Subcutaneous abdominal adipose tissue (tissue), 5 donors: ENCODE measurements at regions not wholly inside any gene's neighbourhood (a gene's known extent, or its start where the extent isn't known, plus 50 kb on each side); places are given as distances from the start of the nearest gene placed in this dataset.

ENCODE experiments used
- H3K27ac ChIP-seq: one replicate; pipeline ENCODE4 v1.7.0; 2013; ENCODE audit warnings: low read depth, mild to moderate bottlenecking, inconsistent platforms, low read length, moderate library complexity
- H3K27me3 ChIP-seq, 5 donors: one replicate each; pipeline ENCODE4 v1.7.0; 2013; ENCODE audit warnings: low read length in 5 of 5, inconsistent platforms in 1 of 5; ENCODE audit not compliant: control insufficient read depth in 5 of 5, insufficient read depth in 4 of 5
- H3K36me3 ChIP-seq, 5 donors: one replicate each; pipeline ENCODE4 v1.7.0; 2013; ENCODE audit warnings: low read length in 5 of 5; ENCODE audit not compliant: control insufficient read depth in 5 of 5, insufficient read depth in 5 of 5
- H3K4me1 ChIP-seq, 5 donors: one replicate each; pipeline ENCODE4 v1.7.0; 2013; ENCODE audit warnings: low read length in 5 of 5, mild to moderate bottlenecking in 3 of 5, moderate library complexity in 1 of 5; ENCODE audit not compliant: control insufficient read depth in 5 of 5, insufficient read depth in 5 of 5
- H3K4me3 ChIP-seq, 5 donors: one replicate each; pipeline ENCODE4 v1.7.0; 2013; ENCODE audit warnings: low read length in 5 of 5, low read depth in 1 of 5
- H3K9ac ChIP-seq, 5 donors: one replicate each; pipeline ENCODE4 v1.7.0; 2013; ENCODE audit warnings: low read length in 5 of 5, mild to moderate bottlenecking in 4 of 5, moderate library complexity in 3 of 5
- H3K9me3 ChIP-seq, 5 donors: one replicate each; pipeline ENCODE4 v1.7.0; 2013; ENCODE audit warnings: low read length in 5 of 5; ENCODE audit not compliant: control insufficient read depth in 5 of 5
- donor health status: healthy.
- donor health status: healthy.
- donor health status: healthy.
- donor health status: healthy.
- donor health status: healthy.

- no peaks in the 10 kb centered on the region for H3K27me3 ChIP-seq
- H3K9me3 ChIP-seq: peaks cover 3 to 30% (median 12%) of the 10 kb centered on the region in 5 donors
- no peak overlapping the region for H3K27ac ChIP-seq
- no peak overlapping the region for H3K4me3 ChIP-seq
- no peak overlapping the region for H3K9ac ChIP-seq
- no peaks in the 10 kb centered on the region for H3K4me1 ChIP-seq
- no peaks in the 10 kb centered on the region for H3K36me3 ChIP-seq
Measured at GRCh38 chr4:126834854-126835253, 797.9 kb upstream of the INTU start.

GRCh38 chr4:126838941-126839679 is 793.6 kb upstream of the INTU start:
- Histone ChIP-seq H3K27me3 (no peaks in the 10 kb centered on the region), H3K4me3 (no peak overlapping the region), H3K4me1 (no peaks in the 10 kb centered on the region), H3K9ac (no peak overlapping the region), H3K36me3 (no peaks in the 10 kb centered on the region), H3K27ac (no peak overlapping the region), H3K9me3 (peaks cover 3 to 16% (median 4%) of the 10 kb centered on the region in 5 donors)

- no peaks in the 10 kb centered on the region for H3K4me1 ChIP-seq
- H3K9ac ChIP-seq: no peak overlapping the region
- no peaks in the 10 kb centered on the region for H3K27me3 ChIP-seq
- H3K4me3 ChIP-seq: no peak overlapping the region
- peaks cover 0 to 10% (median 4%) of the 10 kb centered on the region in 5 donors for H3K9me3 ChIP-seq
- H3K27ac ChIP-seq: no peak overlapping the region
- H3K36me3 ChIP-seq: no peaks in the 10 kb centered on the region
Measured at GRCh38 chr4:126843492-126844067, 789.2 kb upstream of the INTU start.

DNA sequence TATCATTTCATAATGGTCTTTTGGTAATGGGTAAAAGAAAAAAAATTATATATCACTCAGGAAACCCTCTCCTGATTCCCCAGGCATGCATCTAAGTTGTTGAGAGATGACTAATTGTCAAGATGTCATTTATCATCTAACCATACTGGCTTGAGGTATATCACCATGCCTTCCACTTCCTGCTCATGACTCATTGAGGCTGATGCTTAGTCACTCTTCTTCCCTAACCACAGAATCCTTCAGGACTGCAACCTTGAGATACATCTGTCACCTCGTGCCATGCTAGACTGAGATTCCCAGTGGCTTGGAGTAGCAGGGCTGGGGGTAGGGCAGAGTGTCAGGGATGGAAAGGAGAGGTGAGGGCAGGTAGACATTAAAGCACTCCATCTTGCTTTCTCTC is 782.5 kb upstream of the INTU start:
- H3K9me3 ChIP-seq: no peaks in the 10 kb centered on the region
- no peak overlapping the region for H3K9ac ChIP-seq
- no peaks in the 10 kb centered on the region for H3K4me1 ChIP-seq
- H3K27me3 ChIP-seq: no peaks in the 10 kb centered on the region
- no peak overlapping the region for H3K4me3 ChIP-seq
- H3K36me3 ChIP-seq: no peaks in the 10 kb centered on the region
- H3K27ac ChIP-seq: no peak overlapping the region

GRCh38 chr4:126851391-126851790 is 781.4 kb upstream of the INTU start:
- no peak overlapping the region for H3K4me3 ChIP-seq

GRCh38 chr4:126853715-126854114 is 779.0 kb upstream of the INTU start:
- Histone ChIP-seq H3K9me3 (no peaks in the 10 kb centered on the region), H3K27ac (no peak overlapping the region), H3K9ac (no peak overlapping the region), H3K4me1 (no peaks in the 10 kb centered on the region), H3K27me3 (no peaks in the 10 kb centered on the region), H3K36me3 (no peaks in the 10 kb centered on the region), H3K4me3 (no peak overlapping the region)

More at GRCh38 chr4:126851391-126851790, 781.4 kb upstream of the INTU start:
- H3K9ac ChIP-seq: no peak overlapping the region
- H3K36me3 ChIP-seq: no peaks in the 10 kb centered on the region
- no peak overlapping the region for H3K27ac ChIP-seq
- no peaks in the 10 kb centered on the region for H3K27me3 ChIP-seq
- H3K4me1 ChIP-seq: no peaks in the 10 kb centered on the region
- H3K9me3 ChIP-seq: no peaks in the 10 kb centered on the region

DNA sequence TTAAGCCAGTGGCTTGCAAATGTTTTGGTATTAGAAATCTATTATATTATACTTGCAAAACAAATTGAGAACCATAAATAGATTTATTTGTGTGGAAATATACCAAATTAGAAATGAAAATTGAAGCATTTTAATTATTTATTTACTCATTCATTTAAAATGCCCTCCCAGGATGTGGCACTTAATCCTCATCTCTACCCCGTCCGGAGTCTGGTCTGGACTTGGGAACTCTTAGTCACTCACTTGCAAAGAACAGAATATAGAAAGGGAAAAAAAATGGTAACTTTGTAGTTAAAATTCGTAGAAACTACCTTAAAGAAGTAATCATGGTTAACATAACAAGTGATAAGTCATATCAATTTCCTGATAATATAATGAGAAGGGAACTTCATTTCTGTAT is 775.9 kb upstream of the INTU start:
- Histone ChIP-seq H3K27ac (no peak overlapping the region), H3K27me3 (no peaks in the 10 kb centered on the region), H3K9me3 (no peaks in the 10 kb centered on the region), H3K36me3 (no peaks in the 10 kb centered on the region), H3K4me3 (no peak overlapping the region), H3K9ac (no peak overlapping the region), H3K4me1 (no peaks in the 10 kb centered on the region)

- Histone ChIP-seq H3K27me3 (no peaks in the 10 kb centered on the region), H3K9me3 (no peaks in the 10 kb centered on the region), H3K36me3 (no peaks in the 10 kb centered on the region), H3K9ac (no peak overlapping the region), H3K4me1 (no peaks in the 10 kb centered on the region), H3K4me3 (no peak overlapping the region), H3K27ac (no peak overlapping the region)
Measured at GRCh38 chr4:126859314-126859713, 773.4 kb upstream of the INTU start.

- Histone ChIP-seq H3K4me1 (no peaks in the 10 kb centered on the region), H3K4me3 (no peak overlapping the region), H3K27me3 (no peaks in the 10 kb centered on the region), H3K9ac (no peak overlapping the region), H3K9me3 (no peaks in the 10 kb centered on the region), H3K36me3 (no peaks in the 10 kb centered on the region), H3K27ac (no peak overlapping the region)
Measured at GRCh38 chr4:126859872-126860271, 772.9 kb upstream of the INTU start.

DNA sequence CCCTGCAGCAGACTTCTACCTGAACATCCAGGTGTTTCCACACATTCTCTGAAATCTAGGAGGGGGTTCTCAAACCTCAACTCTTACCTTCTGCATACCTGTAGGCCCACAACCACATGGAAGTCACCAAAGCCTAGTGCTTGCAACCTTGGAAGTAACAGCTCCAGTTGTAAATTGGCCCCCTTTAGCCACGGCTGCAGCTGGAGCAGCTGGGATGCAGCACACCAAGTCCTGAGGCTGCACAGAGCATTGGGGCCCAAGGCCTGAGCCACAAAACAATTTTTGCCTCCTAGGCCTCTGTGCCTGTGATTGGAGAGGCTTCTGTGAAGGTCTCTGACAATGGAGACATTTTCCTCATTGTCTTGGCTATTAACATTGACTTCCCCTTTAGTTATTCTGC is 772.4 kb upstream of the INTU start:
- Histone ChIP-seq H3K4me3 (no peak overlapping the region), H3K27me3 (no peaks in the 10 kb centered on the region), H3K4me1 (no peaks in the 10 kb centered on the region), H3K27ac (no peak overlapping the region), H3K36me3 (no peaks in the 10 kb centered on the region), H3K9me3 (no peaks in the 10 kb centered on the region), H3K9ac (no peak overlapping the region)
